Smooth muscle cell (in vitro differentiated cells): ENCODE measurements at regions not wholly inside any gene's neighbourhood (a gene's known extent, or its start where the extent isn't known, plus 50 kb on each side); places are given as distances from the start of the nearest gene placed in this dataset.

Experiments used
- DNase-seq: peaks from one replicate; lab custom pipeline; 2025; ENCODE audit not compliant: unreplicated experiment; lab: John Stamatoyannopoulos, UW
- H2AFZ ChIP-seq: fragments of 200-600 bp; sonication (generic); 2 replicates; pipeline ENCODE4 v1.6.0; 2016; ENCODE audit warnings: antibody characterized with exemption, low read depth, mild to moderate bottlenecking
- H3F3A ChIP-seq: fragments of 200-600 bp; sonication (generic); 2 replicates; pipeline ENCODE4 v1.6.0; 2017; ENCODE audit warnings: antibody characterized with exemption, low read depth
- H3K27ac ChIP-seq: fragments of 200-600 bp; sonication (generic); 2 replicates; pipeline ENCODE4 v1.5.1; 2016; ENCODE audit warnings: low read depth, mild to moderate bottlenecking
- H3K27me3 ChIP-seq: fragments of 200-600 bp; sonication (generic); 2 replicates; pipeline ENCODE4 v1.6.1; 2016; ENCODE audit warnings: low read depth, mild to moderate bottlenecking
- H3K36me3 ChIP-seq: fragments of 200-600 bp; sonication (generic); 2 replicates; pipeline ENCODE4 v1.5.1; 2016; ENCODE audit warnings: low read depth
- H3K4me1 ChIP-seq: fragments of 200-600 bp; sonication (generic); 2 replicates; pipeline ENCODE4 v1.5.1; 2016; ENCODE audit warnings: low read depth
- H3K4me2 ChIP-seq: fragments of 200-600 bp; sonication (generic); 2 replicates; pipeline ENCODE4 v1.6.0; 2016; ENCODE audit warnings: mild to moderate bottlenecking
- H3K4me3 ChIP-seq: fragments of 200-600 bp; sonication (generic); 2 replicates; pipeline ENCODE4 v1.5.1; 2016; ENCODE audit warnings: mild to moderate bottlenecking
- H3K79me2 ChIP-seq: fragments of 200-600 bp; sonication (generic); 2 replicates; pipeline ENCODE4 v1.6.0; 2016; ENCODE audit warnings: low read depth, mild to moderate bottlenecking
- H3K9ac ChIP-seq: fragments of 200-600 bp; sonication (generic); 2 replicates; pipeline ENCODE4 v1.6.0; 2016; ENCODE audit warnings: low read depth
- H3K9me3 ChIP-seq: fragments of 200-600 bp; sonication (generic); replicated peaks from 2 replicates; pipeline ENCODE4 v1.5.1; 2016; ENCODE audit warnings: low read depth
- H4K20me1 ChIP-seq: fragments of 200-600 bp; sonication (generic); 2 replicates; pipeline ENCODE4 v1.6.0; 2016; ENCODE audit warnings: low read depth
- CTCF ChIP-seq: fragments of 200-600 bp; sonication (generic); IDR thresholded peaks from 2 replicates; pipeline ENCODE4 v1.5.1; 2017; ENCODE audit warnings: borderline replicate concordance, mild to moderate bottlenecking, antibody characterized with exemption; ENCODE audit not compliant: insufficient read depth, poor library complexity, severe bottlenecking
- WGBS: methylation state at CpG from one replicate; pipeline ENCODE4 v1.1.7; 2016; ENCODE audit warnings: low lambda C conversion rate; 5-methylcytosine and 5-hydroxymethylcytosine counted together

GRCh38 chr14:56896922-56897321 lies 86.6 kb upstream of the OTX2 start:
- H3K9ac ChIP-seq: no peak overlapping the region
- no peaks in the 10 kb centered on the region for H3K36me3 ChIP-seq
- H3K27ac ChIP-seq: no peak overlapping the region
- no peaks in the 10 kb centered on the region for H3K9me3 ChIP-seq
- H3F3A ChIP-seq: no peaks in the 10 kb centered on the region
- no peak for TF ChIP-seq CTCF
- peaks cover 20% of the 10 kb centered on the region for H3K27me3 ChIP-seq
- peak overlapping the region; percentile 37 for H3K4me3 ChIP-seq
- H4K20me1 ChIP-seq: no peaks in the 10 kb centered on the region
- WGBS: 4% methylated on average over 6 of the region's 6 CpGs
- DNase-seq: no peak
- peaks cover 51% of the 10 kb centered on the region for H3K4me1 ChIP-seq
- H2AFZ ChIP-seq: peak overlapping the region; percentile 51
- H3K4me2 ChIP-seq: peak overlapping the region; percentile 85
- no peaks in the 10 kb centered on the region for H3K79me2 ChIP-seq

GRCh38 chr14:56896231-56896630 lies 86.0 kb upstream of the OTX2 start:
- no peak overlapping the region for H3K9ac ChIP-seq
- H4K20me1 ChIP-seq: no peaks in the 10 kb centered on the region
- no peak for TF ChIP-seq CTCF
- WGBS: 92% methylated on average over 2 of the region's 2 CpGs
- no peaks in the 10 kb centered on the region for H3K36me3 ChIP-seq
- H3K27ac ChIP-seq: no peak overlapping the region
- H3K9me3 ChIP-seq: no peaks in the 10 kb centered on the region
- H3K4me3 ChIP-seq: no peak overlapping the region
- H3K4me2 ChIP-seq: no peak overlapping the region
- peaks cover 20% of the 10 kb centered on the region for H3K27me3 ChIP-seq
- no peaks in the 10 kb centered on the region for H3K79me2 ChIP-seq
- H2AFZ ChIP-seq: no peak overlapping the region
- no peak for DNase-seq
- H3K4me1 ChIP-seq: peaks cover 58% of the 10 kb centered on the region
- H3F3A ChIP-seq: no peaks in the 10 kb centered on the region

GRCh38 chr14:56895154-56895553 lies 84.9 kb upstream of the OTX2 start:
- no peak overlapping the region for H3K27ac ChIP-seq
- H3K4me1 ChIP-seq: peaks cover 58% of the 10 kb centered on the region
- no peak for TF ChIP-seq CTCF
- no peak overlapping the region for H3K4me2 ChIP-seq
- H3K9ac ChIP-seq: no peak overlapping the region
- H2AFZ ChIP-seq: no peak overlapping the region
- WGBS: 29% methylated on average over 5 of the region's 5 CpGs
- no peaks in the 10 kb centered on the region for H3K79me2 ChIP-seq
- no peak for DNase-seq
- H3K27me3 ChIP-seq: peaks cover 20% of the 10 kb centered on the region
- H3K9me3 ChIP-seq: no peaks in the 10 kb centered on the region
- no peaks in the 10 kb centered on the region for H4K20me1 ChIP-seq
- no peaks in the 10 kb centered on the region for H3K36me3 ChIP-seq
- no peak overlapping the region for H3K4me3 ChIP-seq
- no peaks in the 10 kb centered on the region for H3F3A ChIP-seq

- H2AFZ ChIP-seq: no peak overlapping the region
- H3K27ac ChIP-seq: no peak overlapping the region
- H3K9me3 ChIP-seq: no peaks in the 10 kb centered on the region
- peaks cover 58% of the 10 kb centered on the region for H3K4me1 ChIP-seq
- DNase-seq: no peak
- H4K20me1 ChIP-seq: no peaks in the 10 kb centered on the region
- H3K4me2 ChIP-seq: no peak overlapping the region
- H3K36me3 ChIP-seq: no peaks in the 10 kb centered on the region
- no peaks in the 10 kb centered on the region for H3K79me2 ChIP-seq
- no peak overlapping the region for H3K4me3 ChIP-seq
- no peak overlapping the region for H3K9ac ChIP-seq
- H3K27me3 ChIP-seq: peaks cover 20% of the 10 kb centered on the region
- no peak for TF ChIP-seq CTCF
- H3F3A ChIP-seq: no peaks in the 10 kb centered on the region
- WGBS: 42% methylated on average over 3 of the region's 3 CpGs
These were observed 84.3 kb upstream of the OTX2 start for GRCh38 chr14:56894591-56894991.
